AG04449 (cell line): ENCODE measurements at regions not wholly inside any gene's neighbourhood (a gene's known extent, or its start where the extent isn't known, plus 50 kb on each side); places are given as distances from the start of the nearest gene placed in this dataset.
"Not testable (repeated sequence)": the region's sequence is repeated elsewhere in the genome, so short reads cannot be mapped to it uniquely, and the experiment has no call there.

Source experiments
- CTCF ChIA-PET: fragments of 350-600 bp; formaldehyde crosslinking; extraction: SDS; loops from one replicate; lab custom pipeline; 2021; ENCODE audit warnings: antibody characterized with exemption; lab: Yijun Ruan, JAX
- POLR2A ChIA-PET: fragments of 400-600, 350-600 bp; formaldehyde crosslinking; extraction: SDS; loops from one replicate; lab custom pipeline; 2020; ENCODE audit warnings: antibody characterized with exemption, inconsistent platforms; lab: Yijun Ruan, JAX
- DNase-seq: peaks from one replicate; pipeline ENCODE4 v3.0.0-alpha.2; 2010; ENCODE audit warnings: low read depth, low spot score
- H3K4me3 ChIP-seq: 2 replicates; pipeline ENCODE4 v1.5.1; 2011; ENCODE audit warnings: low read depth, mild to moderate bottlenecking, control low read depth, low read length
- TF ChIP-seq, protein P1 (sequence below): IDR thresholded peaks from one replicate; pipeline ENCODE4 v1.5.1; 2011; ENCODE audit warnings: mild to moderate bottlenecking, moderate library complexity, low read length, control low read depth, inconsistent platforms; ENCODE audit not compliant: insufficient read depth; ENCODE audit errors: missing control alignments

DNA sequence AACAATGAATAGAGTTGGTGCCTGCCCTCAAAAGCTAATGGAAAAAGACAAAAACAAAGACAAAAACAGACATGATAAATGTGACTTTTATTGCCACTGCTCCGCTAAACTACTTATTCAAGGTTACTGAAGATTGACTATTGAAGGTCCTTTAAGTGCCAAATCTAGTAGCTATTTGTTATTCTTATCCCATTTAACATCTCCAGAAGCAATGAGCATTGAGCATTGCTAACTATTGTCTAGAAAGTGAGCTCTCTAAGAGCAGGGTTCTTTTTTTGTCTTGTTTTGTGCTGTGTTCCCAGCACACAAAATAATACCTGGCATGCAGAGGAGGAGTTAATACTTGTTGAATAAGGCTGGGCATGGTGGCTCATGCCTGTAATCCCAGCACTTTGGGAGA lies 95.4 kb upstream of the SFRP2 start:
- H3K4me3 ChIP-seq = no peak overlapping the region
- TF ChIP-seq, protein P1, sequence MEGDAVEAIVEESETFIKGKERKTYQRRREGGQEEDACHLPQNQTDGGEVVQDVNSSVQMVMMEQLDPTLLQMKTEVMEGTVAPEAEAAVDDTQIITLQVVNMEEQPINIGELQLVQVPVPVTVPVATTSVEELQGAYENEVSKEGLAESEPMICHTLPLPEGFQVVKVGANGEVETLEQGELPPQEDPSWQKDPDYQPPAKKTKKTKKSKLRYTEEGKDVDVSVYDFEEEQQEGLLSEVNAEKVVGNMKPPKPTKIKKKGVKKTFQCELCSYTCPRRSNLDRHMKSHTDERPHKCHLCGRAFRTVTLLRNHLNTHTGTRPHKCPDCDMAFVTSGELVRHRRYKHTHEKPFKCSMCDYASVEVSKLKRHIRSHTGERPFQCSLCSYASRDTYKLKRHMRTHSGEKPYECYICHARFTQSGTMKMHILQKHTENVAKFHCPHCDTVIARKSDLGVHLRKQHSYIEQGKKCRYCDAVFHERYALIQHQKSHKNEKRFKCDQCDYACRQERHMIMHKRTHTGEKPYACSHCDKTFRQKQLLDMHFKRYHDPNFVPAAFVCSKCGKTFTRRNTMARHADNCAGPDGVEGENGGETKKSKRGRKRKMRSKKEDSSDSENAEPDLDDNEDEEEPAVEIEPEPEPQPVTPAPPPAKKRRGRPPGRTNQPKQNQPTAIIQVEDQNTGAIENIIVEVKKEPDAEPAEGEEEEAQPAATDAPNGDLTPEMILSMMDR = no peak
- DNase-seq = no peak
- ChIA-PET POLR2A (no interaction called here), CTCF (no interaction called here)

DNA sequence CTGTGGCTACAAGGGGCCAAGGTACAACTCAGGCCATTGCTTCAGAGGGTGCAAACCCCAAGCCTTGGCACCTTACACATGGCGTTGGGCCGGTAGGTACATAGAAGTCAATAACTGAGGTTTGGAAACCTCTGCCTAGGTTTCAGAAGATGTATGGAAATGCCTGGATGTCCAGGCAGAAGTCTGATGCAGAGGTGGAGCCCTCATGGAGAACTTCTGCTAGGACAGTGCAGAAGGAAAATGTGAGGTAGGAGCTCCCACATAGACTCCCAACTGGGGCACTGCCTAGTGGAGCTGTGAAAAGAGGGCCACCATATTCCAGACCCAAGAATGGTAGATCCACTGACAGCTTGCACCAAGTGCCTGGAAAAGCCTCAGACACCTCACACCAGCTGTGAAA lies 92.1 kb upstream of the SFRP2 start:
- CTCF ChIA-PET = no interaction called here
- TF ChIP-seq, protein P1 = no peak
- H3K4me3 ChIP-seq = no peak overlapping the region
- no peak for DNase-seq
- POLR2A ChIA-PET = no interaction called here

DNA sequence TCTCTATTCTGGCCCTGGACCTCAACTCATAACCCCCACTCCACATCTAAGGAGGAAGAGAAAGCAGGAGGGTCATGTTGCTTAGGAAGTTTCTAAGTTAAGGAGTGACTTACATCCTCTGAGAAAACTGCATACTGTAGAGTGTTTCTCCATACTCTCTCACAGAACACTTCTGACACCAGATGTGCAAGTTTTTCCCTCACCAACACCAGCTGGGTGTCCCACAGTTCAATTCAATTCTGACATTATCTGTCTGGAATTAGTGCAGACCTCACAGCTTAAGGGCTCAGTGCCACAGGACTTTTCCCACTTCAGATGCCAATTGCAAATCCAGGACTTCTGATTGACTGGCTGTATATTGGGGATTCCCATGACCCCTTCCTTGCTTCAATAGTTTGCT lies 89.0 kb upstream of the SFRP2 start:
- TF ChIP-seq, protein P1 = no peak
- H3K4me3 ChIP-seq = no peak overlapping the region
- no peak for DNase-seq
- POLR2A ChIA-PET = no interaction called here
- CTCF ChIA-PET = no interaction called here

DNA sequence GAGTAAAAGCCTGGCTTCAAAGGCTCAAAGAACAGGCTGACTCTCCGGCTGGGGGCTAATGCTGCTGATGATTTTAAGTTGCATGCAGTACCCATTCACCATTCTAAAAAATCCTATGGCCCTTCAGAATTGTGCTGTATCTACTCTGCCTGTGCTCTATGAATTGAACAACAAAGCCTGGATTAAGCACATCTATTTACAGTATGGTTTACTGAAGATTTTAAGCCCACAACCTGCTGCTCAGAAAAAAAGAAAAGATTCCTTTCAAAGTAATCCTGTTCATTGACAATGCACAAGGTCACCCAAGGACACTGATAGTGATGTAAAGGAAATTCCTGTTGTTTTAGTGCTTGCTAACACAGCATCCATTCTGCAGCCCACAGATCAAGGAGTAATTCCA lies 84.9 kb upstream of the SFRP2 start:
- POLR2A ChIA-PET = no interaction called here
- CTCF ChIA-PET = no interaction called here
- TF ChIP-seq, protein P1 = no peak
- no peak overlapping the region for H3K4me3 ChIP-seq
- no peak for DNase-seq

DNA sequence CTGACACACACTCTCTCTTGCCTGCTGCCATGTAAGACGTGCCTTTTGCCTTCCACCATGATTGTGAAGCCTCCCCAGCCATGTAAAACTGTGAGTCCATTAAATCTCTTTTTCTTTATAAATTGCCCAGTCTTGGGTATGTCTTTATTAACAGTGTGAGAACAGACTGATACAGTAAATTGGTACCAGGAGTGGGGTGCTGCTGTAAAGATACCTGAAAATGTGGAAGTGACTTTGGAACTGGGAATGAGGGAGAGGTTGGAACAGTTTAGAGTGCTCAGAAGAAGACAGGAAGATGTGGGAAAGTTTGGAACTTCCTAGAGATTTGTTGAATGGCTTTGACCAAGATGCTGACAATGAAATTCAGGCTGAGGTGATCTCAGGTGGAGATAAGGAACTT lies 77.9 kb upstream of the SFRP2 start:
- CTCF ChIA-PET, H3K4me3 ChIP-seq, POLR2A ChIA-PET, DNase-seq: not testable (repeated sequence)

DNA sequence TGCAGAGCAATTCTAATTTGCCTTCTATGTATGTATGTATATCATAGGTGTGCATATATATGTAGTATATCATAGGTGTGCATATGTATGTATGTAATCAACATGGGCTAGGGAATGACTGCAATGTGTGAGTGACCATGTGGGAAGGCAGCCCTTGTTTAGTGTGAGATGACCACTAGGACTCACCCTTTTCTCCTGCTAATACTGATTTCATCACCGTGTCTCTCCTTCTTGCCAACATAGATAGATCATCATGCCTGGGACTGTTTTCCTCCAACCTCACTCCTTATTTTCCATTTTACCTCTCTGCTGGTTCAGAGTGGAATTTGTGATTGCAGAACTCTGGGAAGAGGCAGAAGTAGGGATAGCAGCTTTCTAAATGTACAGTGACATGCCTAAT lies 63.6 kb upstream of the SFRP2 start:
- CTCF ChIA-PET = no interaction called here
- DNase-seq = no peak

More for the DNA sequence above, 63.6 kb upstream of the SFRP2 start:
- POLR2A ChIA-PET = no interaction called here
- TF ChIP-seq, protein P1 = no peak
- no peak overlapping the region for H3K4me3 ChIP-seq
